Suppressor macrophage treated with lipopolysaccharide for 4 hours (primary cell): ENCODE measurements at regions not wholly inside any gene's neighbourhood (a gene's known extent, or its start where the extent isn't known, plus 50 kb on each side); places are given as distances from the start of the nearest gene placed in this dataset.

ENCODE experiments used
- DNase-seq: peaks from one replicate; pipeline ENCODE4 v3.0.0-alpha.2; 2020

GRCh38 chr6:170131351-170131750 lies 159.5 kb downstream of the DLL1 start:
- no peak for DNase-seq

- DNase-seq, result no peak
These were observed 160.1 kb downstream of the DLL1 start for GRCh38 chr6:170130771-170131241.

GRCh38 chr6:170130201-170130621 lies 160.7 kb downstream of the DLL1 start:
- no peak for DNase-seq

DNA sequence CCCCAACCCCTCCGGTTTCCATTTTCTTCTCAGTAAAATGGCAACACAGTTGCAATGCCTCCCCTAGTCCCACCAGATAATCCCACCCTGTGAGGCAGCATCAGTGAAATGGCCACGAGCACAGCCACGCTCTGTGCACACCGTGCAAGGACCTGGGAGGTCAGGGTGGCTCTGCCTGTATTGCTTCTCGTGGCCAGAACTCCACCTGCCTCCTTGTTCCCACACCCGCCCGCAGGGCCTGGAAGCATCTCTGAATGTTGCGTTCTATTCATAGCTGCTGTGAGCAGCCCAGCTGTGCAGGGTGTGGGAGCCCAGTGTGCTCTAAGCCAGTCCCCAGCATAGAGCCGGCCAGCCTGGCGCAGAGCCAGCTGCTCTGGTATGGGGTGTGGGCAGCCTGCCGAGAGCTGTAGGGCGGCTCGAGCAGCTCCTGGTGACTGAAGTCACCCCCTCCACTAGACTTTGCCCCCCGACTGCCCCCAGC lies 161.1 kb downstream of the DLL1 start:
- no peak for DNase-seq

- DNase-seq, result no peak
These were observed 161.8 kb downstream of the DLL1 start for GRCh38 chr6:170128811-170129681.

DNA sequence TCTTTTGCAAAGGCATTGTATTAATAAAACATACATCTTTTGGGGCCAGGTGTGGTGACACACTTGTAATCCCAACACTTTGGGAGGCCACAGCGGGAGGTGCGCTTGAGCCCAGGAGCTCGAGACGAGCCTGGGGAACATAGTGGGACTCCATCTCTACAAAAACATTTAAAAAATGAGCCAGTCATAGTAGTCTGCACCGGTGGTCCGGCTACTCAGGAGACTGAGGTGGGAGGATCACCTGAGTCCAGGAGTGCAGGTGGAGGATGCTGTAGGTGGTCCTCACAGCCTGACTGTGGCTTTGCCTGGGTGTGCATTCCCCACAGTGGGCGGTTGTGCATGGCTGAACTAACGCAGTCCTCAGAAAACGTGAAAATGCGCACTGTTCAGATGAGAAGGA lies 162.5 kb downstream of the DLL1 start:
- no peak for DNase-seq

- no peak for DNase-seq
These were observed 163.7 kb downstream of the DLL1 start for GRCh38 chr6:170127151-170127550.

DNA sequence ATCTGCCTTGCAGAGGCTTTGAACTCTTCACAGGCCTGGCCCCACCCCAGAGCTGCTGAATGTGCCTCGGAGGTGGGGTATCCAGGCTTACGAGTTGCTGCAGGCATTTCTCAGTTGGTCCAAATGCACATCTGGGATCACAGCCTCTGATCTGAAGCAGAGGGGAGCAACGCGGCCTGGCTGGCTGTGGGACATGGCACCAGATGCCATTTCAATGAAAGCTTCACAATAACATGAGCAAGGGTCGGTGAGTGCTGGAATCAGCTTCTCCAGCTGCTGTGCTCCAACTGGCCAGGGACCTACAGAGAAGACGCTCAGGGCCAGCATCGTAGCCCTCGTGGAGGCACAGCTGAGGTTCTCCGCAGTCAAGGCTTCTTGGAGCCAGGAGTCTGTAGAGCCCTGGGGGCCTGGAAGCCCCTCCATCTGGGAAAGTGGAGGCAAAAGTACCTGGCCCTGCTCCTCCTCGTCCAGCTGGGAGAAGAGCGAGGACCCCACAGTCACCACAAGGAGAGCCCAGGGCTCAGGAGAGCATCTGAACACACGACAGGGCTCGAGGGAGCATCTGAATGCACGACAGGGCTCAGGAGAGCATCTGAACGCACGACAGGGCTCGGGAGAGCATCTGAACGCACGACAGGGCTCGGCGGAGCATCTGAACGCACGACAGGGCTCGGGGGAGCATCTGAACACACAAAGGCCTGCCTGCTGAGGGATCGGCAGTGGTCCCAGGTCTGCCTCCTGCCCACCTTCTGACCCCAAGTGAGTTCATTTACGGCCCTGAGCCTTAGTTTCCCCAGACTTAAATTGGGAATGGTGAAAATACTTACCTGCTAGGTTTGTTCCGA lies 165.2 kb downstream of the DLL1 start:
- DNase-seq, result no peak

DNA sequence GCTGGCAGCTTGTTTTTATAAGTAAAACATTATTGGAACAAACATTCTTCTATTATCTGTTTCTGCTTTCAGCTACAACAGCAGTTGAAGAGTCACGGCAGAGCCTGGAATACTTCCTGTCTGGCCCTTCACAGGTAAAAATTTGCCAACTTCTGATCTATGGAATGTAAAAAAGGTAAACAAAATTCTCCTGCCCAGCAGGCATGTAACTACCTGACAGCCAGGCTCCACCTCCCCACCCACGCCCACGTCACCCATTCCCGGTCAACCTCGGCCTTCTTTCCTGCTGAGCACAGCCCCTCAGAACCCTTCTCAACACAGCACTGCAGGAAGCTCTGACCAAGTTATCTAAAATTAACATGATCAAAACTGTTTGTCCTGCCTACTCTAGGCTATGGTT lies 166.0 kb downstream of the DLL1 start:
- no peak for DNase-seq

DNA sequence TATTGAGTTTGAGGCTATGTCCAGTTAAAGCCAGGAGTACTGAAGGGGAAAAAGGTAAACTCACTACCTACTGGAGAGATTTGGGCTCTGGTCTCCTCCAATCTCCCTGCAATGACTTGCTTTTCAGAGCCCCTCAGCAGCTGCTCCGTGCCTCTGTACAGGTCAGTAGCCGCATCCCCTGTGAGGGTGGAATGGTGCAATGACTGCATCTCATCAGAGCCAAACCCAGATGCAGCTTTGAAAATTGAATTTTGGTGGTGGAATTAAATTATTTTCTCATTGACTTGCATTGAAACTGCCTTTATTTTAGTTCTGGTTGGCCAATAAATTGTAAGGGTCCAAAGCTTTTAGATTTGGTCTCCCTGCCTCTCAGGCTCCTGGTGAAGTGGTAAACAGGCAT lies 166.7 kb downstream of the DLL1 start:
- DNase-seq, result no peak

DNA sequence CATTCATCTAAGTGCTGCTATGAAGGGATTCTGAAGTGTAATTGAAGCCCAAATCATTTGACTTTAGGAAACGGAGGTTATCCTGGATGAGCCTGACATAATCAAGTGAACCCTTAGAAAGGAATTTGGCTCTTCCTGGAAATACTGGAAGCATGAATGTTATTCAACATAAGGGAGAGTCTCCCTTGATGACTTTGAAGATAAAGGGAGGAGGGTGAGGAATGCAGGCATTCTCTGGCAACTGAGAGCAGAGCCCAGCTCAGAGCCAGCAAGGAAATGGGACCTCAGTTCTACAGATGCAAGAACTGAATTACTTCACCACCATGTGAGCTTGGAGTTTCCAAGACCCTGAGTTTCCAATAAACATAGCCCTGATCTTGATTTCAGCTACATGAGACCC lies 168.2 kb downstream of the DLL1 start:
- DNase-seq, result no peak

- DNase-seq, result no peak
These were observed 173.5 kb downstream of the DLL1 start for GRCh38 chr6:170117111-170117972.

- no peak for DNase-seq
These were observed 174.2 kb downstream of the DLL1 start for GRCh38 chr6:170116636-170117035.

GRCh38 chr6:170114956-170115855 lies 175.7 kb downstream of the DLL1 start:
- DNase-seq, result no peak

DNA sequence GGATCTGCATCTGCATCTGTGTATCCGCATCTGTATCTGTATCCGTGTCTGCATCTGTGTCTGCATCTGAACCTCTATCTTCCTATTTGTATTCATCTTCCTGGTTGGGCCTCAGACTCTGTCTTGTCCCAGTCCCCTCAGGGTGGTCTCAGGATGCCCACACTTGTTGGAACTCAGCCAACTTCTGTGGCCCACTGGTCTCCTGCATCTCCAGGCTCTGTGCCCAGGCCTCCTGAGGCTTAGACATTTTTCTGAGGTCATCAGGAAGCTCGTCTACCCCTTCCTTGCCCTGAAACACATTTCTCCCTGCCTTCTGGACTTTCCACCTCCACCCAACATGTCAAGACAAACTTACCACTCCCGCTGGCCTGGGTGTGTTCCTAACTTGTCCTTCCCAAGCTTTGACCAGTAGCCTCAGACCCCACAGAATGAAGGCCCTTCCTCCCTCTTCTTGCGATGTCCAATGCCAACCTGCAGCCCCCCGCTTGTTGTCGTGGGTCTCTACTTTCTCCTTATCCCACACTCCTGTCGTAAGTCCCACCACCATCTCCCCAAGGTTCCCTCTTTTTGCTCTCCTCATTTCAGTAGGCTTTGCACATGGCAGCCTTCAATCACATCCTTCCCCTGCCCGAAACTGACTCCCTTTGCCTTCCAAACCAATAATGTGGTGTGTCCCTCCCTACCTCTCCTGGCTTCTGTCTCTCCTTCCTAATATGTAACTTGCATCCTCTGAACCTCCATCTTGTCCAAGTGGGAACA lies 176.5 kb downstream of the DLL1 start:
- DNase-seq, result no peak

DNA sequence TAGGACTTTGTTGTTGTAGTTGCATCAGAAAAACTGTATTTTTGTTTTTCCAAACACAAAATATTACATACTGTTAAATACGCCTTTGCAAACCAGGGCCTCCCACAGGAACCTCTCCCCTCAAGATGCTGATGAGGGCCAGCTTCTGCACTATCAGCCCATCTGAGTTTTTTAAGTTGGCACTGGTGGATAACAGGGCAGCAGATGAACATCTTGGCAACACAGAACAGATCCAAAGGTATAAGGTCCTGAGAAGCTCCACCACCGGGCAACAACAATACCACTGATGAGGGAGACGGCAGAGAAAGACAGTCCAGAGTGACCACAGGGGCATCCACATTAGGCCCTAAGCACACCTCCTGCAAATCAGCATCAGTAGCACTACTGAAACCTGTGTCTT lies 177.7 kb downstream of the DLL1 start:
- DNase-seq, result no peak

GRCh38 chr6:170112583-170112860 lies 178.4 kb downstream of the DLL1 start:
- DNase-seq, result no peak

- no peak for DNase-seq
These were observed 178.9 kb downstream of the DLL1 start for GRCh38 chr6:170111816-170112582.

- no peak for DNase-seq
These were observed 179.7 kb downstream of the DLL1 start for GRCh38 chr6:170111141-170111664.
